ENCODE measurements at regions not wholly inside any gene's neighbourhood (a gene's known extent, or its start where the extent isn't known, plus 50 kb on each side); places are given as distances from the start of the nearest gene placed in this dataset.

DNA sequence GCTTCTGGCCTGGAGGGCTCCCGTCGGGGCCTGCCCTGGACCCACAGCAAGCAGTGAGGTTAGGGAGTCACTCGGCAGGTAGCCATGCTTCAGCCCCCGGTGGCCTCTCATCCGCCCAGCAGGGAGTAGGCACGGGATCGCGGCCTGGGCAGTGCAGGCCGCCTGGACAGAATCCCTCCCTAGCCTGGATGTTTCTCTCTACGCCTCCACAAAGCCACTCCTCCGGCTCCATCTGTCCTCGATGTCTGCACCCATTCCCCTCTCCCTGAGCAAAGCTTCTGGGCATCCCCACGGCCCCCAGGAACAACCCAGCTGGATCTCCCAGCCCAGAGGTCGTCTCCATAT, 145.2 kb downstream of the RBFOX3 start:
- Histone ChIP-seq H3K4me3 (ENCODE audit: insufficient read depth, low read length, poor library complexity, severe bottlenecking) (no peak overlapping the region), H3K9me2 (replicated peaks; ENCODE audit: insufficient read depth, low read length) (no peaks in the 10 kb centered on the region), H3K27me3 (ENCODE audit: low read length) (no peaks in the 10 kb centered on the region), H3K4me2 (ENCODE audit: low read depth, low read length, poor library complexity, severe bottlenecking) (no peak overlapping the region), H3K79me2 (ENCODE audit: insufficient read depth, low read length) (no peaks in the 10 kb centered on the region), H3K36me3 (ENCODE audit: low read length) (no peaks in the 10 kb centered on the region), H3K27ac (ENCODE audit: low read depth, low read length) (no peak overlapping the region), H3K9ac (ENCODE audit: low read length) (no peak overlapping the region), H4K20me1 (ENCODE audit: low read depth, low read length) (no peaks in the 10 kb centered on the region), H3F3A (ENCODE audit: insufficient read depth) (no peaks in the 10 kb centered on the region), H2AFZ (ENCODE audit: low read depth, low read length, severe bottlenecking) (no peak overlapping the region), H3K9me3 (ENCODE audit: insufficient read depth, low read length) (no peaks in the 10 kb centered on the region)
- TF ChIP-seq, protein P1, sequence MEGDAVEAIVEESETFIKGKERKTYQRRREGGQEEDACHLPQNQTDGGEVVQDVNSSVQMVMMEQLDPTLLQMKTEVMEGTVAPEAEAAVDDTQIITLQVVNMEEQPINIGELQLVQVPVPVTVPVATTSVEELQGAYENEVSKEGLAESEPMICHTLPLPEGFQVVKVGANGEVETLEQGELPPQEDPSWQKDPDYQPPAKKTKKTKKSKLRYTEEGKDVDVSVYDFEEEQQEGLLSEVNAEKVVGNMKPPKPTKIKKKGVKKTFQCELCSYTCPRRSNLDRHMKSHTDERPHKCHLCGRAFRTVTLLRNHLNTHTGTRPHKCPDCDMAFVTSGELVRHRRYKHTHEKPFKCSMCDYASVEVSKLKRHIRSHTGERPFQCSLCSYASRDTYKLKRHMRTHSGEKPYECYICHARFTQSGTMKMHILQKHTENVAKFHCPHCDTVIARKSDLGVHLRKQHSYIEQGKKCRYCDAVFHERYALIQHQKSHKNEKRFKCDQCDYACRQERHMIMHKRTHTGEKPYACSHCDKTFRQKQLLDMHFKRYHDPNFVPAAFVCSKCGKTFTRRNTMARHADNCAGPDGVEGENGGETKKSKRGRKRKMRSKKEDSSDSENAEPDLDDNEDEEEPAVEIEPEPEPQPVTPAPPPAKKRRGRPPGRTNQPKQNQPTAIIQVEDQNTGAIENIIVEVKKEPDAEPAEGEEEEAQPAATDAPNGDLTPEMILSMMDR (IDR thresholded peaks at IDR 0.05; ENCODE audit: insufficient read depth, low read length, poor library complexity, severe bottlenecking) = no peak
- no peak for TF ChIP-seq EZH2phosphoT487 (conservative IDR thresholded peaks at IDR 0.05; ENCODE audit: low read length)

DNA sequence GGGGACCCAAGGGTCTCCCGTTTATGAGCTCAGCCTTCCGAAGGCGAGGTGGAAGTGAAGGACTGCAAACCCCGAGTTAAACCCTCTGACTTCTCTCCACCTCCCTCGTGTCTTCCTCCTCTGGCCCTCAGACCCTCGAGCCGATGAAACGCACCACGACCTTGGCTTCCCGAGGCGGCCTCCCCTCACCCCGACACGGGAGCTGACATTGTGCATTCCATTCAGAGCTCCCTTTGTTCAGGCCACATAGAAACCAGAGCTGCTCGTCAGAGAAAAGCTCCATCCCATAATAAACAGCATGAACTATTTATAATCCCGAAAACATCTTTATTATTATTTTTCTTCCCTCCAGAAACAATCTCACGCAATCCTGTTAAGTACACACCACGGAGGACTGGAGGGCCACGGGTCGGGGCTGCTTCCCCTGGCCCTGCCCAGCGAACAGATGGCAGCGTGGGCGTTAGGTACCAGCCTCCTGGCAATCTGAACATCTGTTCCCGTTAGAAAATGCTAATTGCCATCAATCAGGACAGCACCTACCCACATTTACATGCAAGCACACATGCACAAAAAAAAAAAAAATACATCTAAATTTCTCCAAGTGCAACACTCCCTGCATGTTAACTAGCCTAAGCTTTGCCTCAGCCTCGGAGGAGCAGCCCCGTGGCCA, 145.7 kb downstream of the RBFOX3 start:
- TF ChIP-seq EZH2phosphoT487 (conservative IDR thresholded peaks at IDR 0.05; ENCODE audit: low read length) = no peak
- TF ChIP-seq, protein P1 (IDR thresholded peaks at IDR 0.05; ENCODE audit: insufficient read depth, low read length, poor library complexity, severe bottlenecking) = no peak
- H3K79me2 ChIP-seq (ENCODE audit: insufficient read depth, low read length) = no peaks in the 10 kb centered on the region
- H3K27me3 ChIP-seq (ENCODE audit: low read length) = no peaks in the 10 kb centered on the region
- H3K4me2 ChIP-seq (ENCODE audit: low read depth, low read length, poor library complexity, severe bottlenecking) = no peak overlapping the region
- no peak overlapping the region for H3K27ac ChIP-seq (ENCODE audit: low read depth, low read length)
- no peaks in the 10 kb centered on the region for H3F3A ChIP-seq (ENCODE audit: insufficient read depth)
- H3K4me3 ChIP-seq (ENCODE audit: insufficient read depth, low read length, poor library complexity, severe bottlenecking) = no peak overlapping the region
- no peaks in the 10 kb centered on the region for H3K9me3 ChIP-seq (ENCODE audit: insufficient read depth, low read length)
- H3K9me2 ChIP-seq (replicated peaks; ENCODE audit: insufficient read depth, low read length) = no peaks in the 10 kb centered on the region
- no peaks in the 10 kb centered on the region for H3K36me3 ChIP-seq (ENCODE audit: low read length)
- H3K9ac ChIP-seq (ENCODE audit: low read length) = no peak overlapping the region
- no peaks in the 10 kb centered on the region for H4K20me1 ChIP-seq (ENCODE audit: low read depth, low read length)
- no peak overlapping the region for H2AFZ ChIP-seq (ENCODE audit: low read depth, low read length, severe bottlenecking)

DNA sequence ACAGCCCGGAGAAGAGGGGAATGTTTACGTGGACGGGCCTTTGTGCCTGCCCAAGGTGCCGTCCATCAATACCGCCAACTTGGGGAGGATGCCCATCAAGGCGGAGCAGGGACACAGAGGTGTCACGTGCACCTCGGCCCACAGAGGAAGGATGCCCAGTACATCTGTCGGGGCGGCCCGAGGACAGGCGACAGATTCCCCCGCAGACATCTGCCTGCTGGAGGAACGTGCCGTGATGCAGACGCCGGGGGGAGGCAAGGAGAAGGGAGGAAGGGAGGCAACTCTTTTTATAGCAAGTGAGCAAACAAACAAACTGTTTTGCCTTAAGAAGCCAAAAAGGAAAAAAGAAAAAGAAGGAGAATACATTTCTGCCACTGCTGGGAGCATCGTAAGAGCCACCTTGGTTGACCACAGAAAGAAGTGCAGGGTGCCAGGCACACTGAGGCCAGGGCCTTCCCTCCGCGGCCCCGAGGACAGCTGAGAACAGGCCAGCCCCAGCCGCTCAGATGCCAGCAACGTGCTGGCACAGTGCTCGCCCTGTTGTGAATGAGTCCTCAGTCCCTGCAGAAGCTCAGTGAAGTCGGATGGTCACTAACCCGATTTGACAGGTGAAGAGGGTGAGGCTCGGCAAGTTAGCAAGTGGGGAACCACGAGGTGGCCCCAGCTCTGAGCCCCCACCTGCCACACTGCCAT, 146.4 kb downstream of the RBFOX3 start:
- no peaks in the 10 kb centered on the region for H4K20me1 ChIP-seq (ENCODE audit: low read depth, low read length)
- no peak overlapping the region for H3K4me2 ChIP-seq (ENCODE audit: low read depth, low read length, poor library complexity, severe bottlenecking)
- H3K9me3 ChIP-seq (ENCODE audit: insufficient read depth, low read length) = no peaks in the 10 kb centered on the region
- no peak overlapping the region for H3K9ac ChIP-seq (ENCODE audit: low read length)
- H3K79me2 ChIP-seq (ENCODE audit: insufficient read depth, low read length) = no peaks in the 10 kb centered on the region
- H3K36me3 ChIP-seq (ENCODE audit: low read length) = no peaks in the 10 kb centered on the region
- H3K4me3 ChIP-seq (ENCODE audit: insufficient read depth, low read length, poor library complexity, severe bottlenecking) = no peak overlapping the region
- H3F3A ChIP-seq (ENCODE audit: insufficient read depth) = no peaks in the 10 kb centered on the region
- no peaks in the 10 kb centered on the region for H3K9me2 ChIP-seq (replicated peaks; ENCODE audit: insufficient read depth, low read length)
- H2AFZ ChIP-seq (ENCODE audit: low read depth, low read length, severe bottlenecking) = no peak overlapping the region
- TF ChIP-seq EZH2phosphoT487 (conservative IDR thresholded peaks at IDR 0.05; ENCODE audit: low read length) = no peak
- TF ChIP-seq, protein P1 (IDR thresholded peaks at IDR 0.05; ENCODE audit: insufficient read depth, low read length, poor library complexity, severe bottlenecking) = no peak
- H3K27ac ChIP-seq (ENCODE audit: low read depth, low read length) = no peak overlapping the region
- no peaks in the 10 kb centered on the region for H3K27me3 ChIP-seq (ENCODE audit: low read length)

All from SU-DHL-6 (cell line).